ENCODE measurements at regions not wholly inside any gene's neighbourhood (a gene's known extent, or its start where the extent isn't known, plus 50 kb on each side); places are given as distances from the start of the nearest gene placed in this dataset.

GRCh38 chr3:159429702-159430101 is 558.9 kb upstream of the IL12A start:
- Histone ChIP-seq H3K27ac (no peak overlapping the region), H3K27me3 (no peaks in the 10 kb centered on the region), H3K4me1 (no peaks in the 10 kb centered on the region), H3K36me3 (no peaks in the 10 kb centered on the region), H3K9me3 (no peaks in the 10 kb centered on the region), H3K4me3 (no peak overlapping the region)
- no peak for DNase-seq
- 27 to 44% methylated on average over 2 of the region's 2 CpGs for WGBS, 2 donors (ENCODE audit: low coverage in 1 of 2)
- intact Hi-C loops (cut with DNase I; ENCODE audit: low total_unique reads) (no loop called here), in situ Hi-C loops (cut with MboI; ENCODE audit: low pct_ligation_motif_present in 1 of 4, low pct_unique_long_range_greater_than_20kb in 1 of 4, low sequenced_read_pairs in 3 of 4) (no loop called here)
- TF ChIP-seq POLR2AphosphoS5 (IDR thresholded peaks at IDR 0.05) (no peak), POLR2A (IDR thresholded peaks at IDR 0.05) (no peak), EP300 (IDR thresholded peaks at IDR 0.05; ENCODE audit: low read depth) (no peak), CTCF (IDR thresholded peaks at IDR 0.05) (no peak)

- Histone ChIP-seq H3K36me3 (no peaks in the 10 kb centered on the region), H3K4me1 (no peaks in the 10 kb centered on the region), H3K27ac (no peak overlapping the region), H3K4me3 (no peak overlapping the region), H3K9me3 (no peaks in the 10 kb centered on the region), H3K27me3 (no peaks in the 10 kb centered on the region)
- intact Hi-C loops (cut with DNase I; ENCODE audit: low total_unique reads): no loop called here
- in situ Hi-C loops (cut with MboI; ENCODE audit: low pct_ligation_motif_present in 1 of 4, low pct_unique_long_range_greater_than_20kb in 1 of 4, low sequenced_read_pairs in 3 of 4): no loop called here
- WGBS, 2 donors (ENCODE audit: low coverage in 1 of 2): 69 to 82% methylated on average over 4 of the region's 4 CpGs
- TF ChIP-seq CTCF (IDR thresholded peaks at IDR 0.05) (no peak), EP300 (IDR thresholded peaks at IDR 0.05; ENCODE audit: low read depth) (no peak), POLR2A (IDR thresholded peaks at IDR 0.05) (no peak), POLR2AphosphoS5 (IDR thresholded peaks at IDR 0.05) (no peak)
- no peak for DNase-seq
Measured at GRCh38 chr3:159432682-159433340, 555.8 kb upstream of the IL12A start.

- no peak overlapping the region for H3K27ac ChIP-seq
- no peaks in the 10 kb centered on the region for H3K4me1 ChIP-seq
- TF ChIP-seq POLR2A (IDR thresholded peaks at IDR 0.05) (no peak), CTCF (IDR thresholded peaks at IDR 0.05) (no peak), POLR2AphosphoS5 (IDR thresholded peaks at IDR 0.05) (no peak), EP300 (IDR thresholded peaks at IDR 0.05; ENCODE audit: low read depth) (no peak)
- WGBS, 2 donors (ENCODE audit: low coverage in 1 of 2): 83% methylated on average over 4 of the region's 4 CpGs
- no peaks in the 10 kb centered on the region for H3K27me3 ChIP-seq
- no peak overlapping the region for H3K4me3 ChIP-seq
- H3K36me3 ChIP-seq: no peaks in the 10 kb centered on the region
- no peaks in the 10 kb centered on the region for H3K9me3 ChIP-seq
- in situ Hi-C loops (cut with MboI; ENCODE audit: low pct_ligation_motif_present in 1 of 4, low pct_unique_long_range_greater_than_20kb in 1 of 4, low sequenced_read_pairs in 3 of 4): no loop called here
- DNase-seq: no peak
- intact Hi-C loops (cut with DNase I; ENCODE audit: low total_unique reads): no loop called here
Measured at GRCh38 chr3:159439346-159439745, 549.3 kb upstream of the IL12A start.

- intact Hi-C loops (cut with DNase I; ENCODE audit: low total_unique reads) (no loop called here), in situ Hi-C loops (cut with MboI; ENCODE audit: low pct_ligation_motif_present in 1 of 4, low pct_unique_long_range_greater_than_20kb in 1 of 4, low sequenced_read_pairs in 3 of 4) (no loop called here)
- Histone ChIP-seq H3K9me3 (no peaks in the 10 kb centered on the region), H3K4me3 (no peak overlapping the region), H3K36me3 (no peaks in the 10 kb centered on the region), H3K27me3 (no peaks in the 10 kb centered on the region), H3K4me1 (no peaks in the 10 kb centered on the region), H3K27ac (no peak overlapping the region)
- 78 to 80% methylated on average over 1 of the region's 1 CpG for WGBS, 2 donors (ENCODE audit: low coverage in 1 of 2)
- TF ChIP-seq EP300 (IDR thresholded peaks at IDR 0.05; ENCODE audit: low read depth): no peak
- no peak for TF ChIP-seq POLR2AphosphoS5 (IDR thresholded peaks at IDR 0.05)
- TF ChIP-seq CTCF (IDR thresholded peaks at IDR 0.05): no peak
- TF ChIP-seq POLR2A (IDR thresholded peaks at IDR 0.05): no peak
- no peak for DNase-seq
Measured at GRCh38 chr3:159441279-159441678, 547.4 kb upstream of the IL12A start.
